Naive thymus-derived CD8-positive, alpha-beta T cell (primary cell): ENCODE measurements at regions not wholly inside any gene's neighbourhood (a gene's known extent, or its start where the extent isn't known, plus 50 kb on each side); places are given as distances from the start of the nearest gene placed in this dataset.
A peak's percentile ranks its signal among the peaks of the same experiment; 100 is the strongest.
"Not testable (repeated sequence)": the region's sequence is repeated elsewhere in the genome, so short reads cannot be mapped to it uniquely, and the experiment has no call there.

Experiments
- ATAC-seq, 2 donors: fragments of 150-1000 bp; cut with Tn5 transposase in 1 of 2; sonication (Bioruptor Pico), chemical (Tn5 transposase) in 1 of 2; 1 replicate in 1 of 2; 2 replicates in 1 of 2; pipeline ENCODE4 v1.10.0; 2021; ENCODE audit warnings: mild to moderate bottlenecking in 2 of 2, moderate library complexity in 2 of 2
- POLR2A ChIA-PET: fragments of 350-600 bp; sonication (Branson Sonifier 250); formaldehyde crosslinking; loops from one replicate; lab custom pipeline; 2021; ENCODE audit warnings: antibody characterized with exemption; lab: Charles Lee
- DNase-seq, 10 donors: peaks; one replicate each; pipeline versions ENCODE4 v3.0.0 to v3.0.0-alpha.2; 2020 to 2022
- H3K27ac Mint-ChIP-seq, 10 donors: one replicate each; pipeline ENCODE4 v1.8.0; 2020 to 2022; ENCODE audit warnings: mild to moderate bottlenecking in 10 of 10, mixed read lengths in 10 of 10, moderate library complexity in 4 of 10, inconsistent platforms in 1 of 10
- H3K27me3 Mint-ChIP-seq, 5 donors: one replicate each; pipeline ENCODE4 v1.8.0; 2021 to 2022; ENCODE audit warnings: mixed read lengths in 5 of 5
- H3K36me3 Mint-ChIP-seq, 3 donors: one replicate each; pipeline ENCODE4 v1.8.0; 2020 to 2022; ENCODE audit warnings: mixed read lengths in 3 of 3, mild to moderate bottlenecking in 2 of 3, inconsistent platforms in 1 of 3
- H3K4me1 Mint-ChIP-seq, 4 donors: one replicate each; pipeline ENCODE4 v1.8.0; 2021 to 2022; ENCODE audit warnings: mixed read lengths in 4 of 4
- H3K4me3 Mint-ChIP-seq, 10 donors: one replicate each; pipeline ENCODE4 v1.8.0; 2020 to 2022; ENCODE audit warnings: mild to moderate bottlenecking in 10 of 10, mixed read lengths in 10 of 10, moderate library complexity in 6 of 10, inconsistent platforms in 1 of 10
- H3K9me3 Mint-ChIP-seq, 9 donors: one replicate each; pipeline ENCODE4 v1.8.0; 2020 to 2022; ENCODE audit warnings: mixed read lengths in 9 of 9, mild to moderate bottlenecking in 3 of 9, inconsistent platforms in 1 of 9, moderate library complexity in 1 of 9

DNA sequence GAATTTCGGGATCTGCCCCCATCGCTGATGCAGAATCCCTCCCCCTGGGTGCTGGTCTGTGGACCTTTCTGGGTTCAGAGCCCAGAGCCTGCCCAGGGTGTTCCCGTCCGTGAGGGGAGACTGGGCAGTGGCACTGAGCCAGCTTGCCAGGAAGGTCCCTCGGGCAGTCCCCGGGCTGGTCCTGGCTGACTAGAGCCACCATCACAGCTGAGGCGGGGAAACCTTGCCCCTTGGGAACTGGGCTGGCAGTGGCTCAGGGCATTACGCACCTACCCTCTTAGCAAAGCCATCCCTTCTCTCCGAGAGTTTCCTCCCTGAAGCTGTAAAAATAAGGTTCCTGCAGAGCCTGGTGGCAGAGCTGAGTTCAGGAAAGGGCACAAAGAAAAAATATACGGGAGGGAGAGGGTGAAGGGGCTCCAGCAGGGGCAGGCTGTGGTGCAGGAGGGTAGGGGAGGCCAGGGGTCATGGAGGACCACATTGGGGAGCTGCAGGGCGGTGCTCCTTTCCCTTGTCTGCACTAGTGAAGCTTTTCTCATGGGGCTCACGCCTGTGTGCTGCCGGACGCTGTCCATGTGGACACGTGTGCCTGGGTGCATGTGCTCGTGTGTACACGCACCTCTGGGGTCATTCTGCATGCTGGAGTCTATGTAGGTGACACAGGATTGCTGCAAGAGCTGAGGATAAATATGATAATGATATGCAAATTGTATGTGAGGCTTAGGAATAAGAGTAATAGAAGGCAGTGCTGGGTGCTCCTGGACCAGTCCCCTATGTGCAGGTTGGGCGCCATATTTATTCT lies 118.9 kb downstream of the LHX2 start:
- H3K9me3 Mint-ChIP-seq: peaks cover 0 to 1% (median 0%) of the 10 kb centered on the region in 9 donors
- no peak overlapping the region for H3K4me3 Mint-ChIP-seq
- no peak overlapping the region for H3K27ac Mint-ChIP-seq
- ATAC-seq (no peak), DNase-seq (no peak)
- H3K27me3 Mint-ChIP-seq: peaks cover 1 to 14% (median 6%) of the 10 kb centered on the region in 5 donors
- POLR2A ChIA-PET: no interaction called here
- H3K36me3 Mint-ChIP-seq: no peaks in the 10 kb centered on the region
- H3K4me1 Mint-ChIP-seq: peaks cover 0 to 2% (median under 1%) of the 10 kb centered on the region in 4 donors

DNA sequence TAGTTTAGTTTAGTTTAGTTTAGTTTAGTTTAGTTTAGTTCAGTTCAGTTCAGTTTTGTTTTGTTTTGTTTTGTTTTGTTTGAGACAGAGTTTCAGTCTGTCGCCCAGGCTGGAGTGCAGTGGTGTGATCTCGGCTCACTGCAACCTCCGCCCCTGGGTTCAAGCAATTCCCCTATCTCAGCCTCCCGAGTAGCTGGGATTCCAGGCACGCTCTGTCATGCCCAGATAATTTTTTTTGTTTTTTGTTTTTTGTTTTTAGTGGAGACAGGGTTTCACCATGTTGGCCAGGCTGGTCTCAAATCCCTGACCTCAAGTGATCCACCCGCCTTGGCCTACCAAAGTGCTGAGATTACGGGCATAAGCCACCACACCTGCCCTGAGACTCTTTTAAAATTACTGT lies 120.0 kb downstream of the LHX2 start:
- not testable (repeated sequence) for DNase-seq, H3K4me3 Mint-ChIP-seq, H3K4me1 Mint-ChIP-seq, H3K36me3 Mint-ChIP-seq, H3K9me3 Mint-ChIP-seq, ATAC-seq, H3K27ac Mint-ChIP-seq
- POLR2A ChIA-PET: interaction anchor here (0.6 kb wide), 1 partner anchor 68 kb away, joined by 4 read pairs; no protein-coding TSS in a partner anchor
- peaks cover 2 to 19% (median 6%) of the 10 kb centered on the region in 5 donors for H3K27me3 Mint-ChIP-seq

GRCh38 chr9:124132671-124133147 lies 121.1 kb downstream of the LHX2 start:
- H3K36me3 Mint-ChIP-seq: no peaks in the 10 kb centered on the region
- no peak overlapping the region for H3K4me3 Mint-ChIP-seq
- H3K27me3 Mint-ChIP-seq: peaks cover 2 to 19% (median 6%) of the 10 kb centered on the region in 5 donors
- H3K4me1 Mint-ChIP-seq: peaks cover 0 to 2% (median 0%) of the 10 kb centered on the region in 4 donors
- no peak for DNase-seq
- peaks cover 0 to 1% (median 0%) of the 10 kb centered on the region in 9 donors for H3K9me3 Mint-ChIP-seq
- H3K27ac Mint-ChIP-seq: no peak overlapping the region
- POLR2A ChIA-PET: no interaction called here
- ATAC-seq: no peak

DNA sequence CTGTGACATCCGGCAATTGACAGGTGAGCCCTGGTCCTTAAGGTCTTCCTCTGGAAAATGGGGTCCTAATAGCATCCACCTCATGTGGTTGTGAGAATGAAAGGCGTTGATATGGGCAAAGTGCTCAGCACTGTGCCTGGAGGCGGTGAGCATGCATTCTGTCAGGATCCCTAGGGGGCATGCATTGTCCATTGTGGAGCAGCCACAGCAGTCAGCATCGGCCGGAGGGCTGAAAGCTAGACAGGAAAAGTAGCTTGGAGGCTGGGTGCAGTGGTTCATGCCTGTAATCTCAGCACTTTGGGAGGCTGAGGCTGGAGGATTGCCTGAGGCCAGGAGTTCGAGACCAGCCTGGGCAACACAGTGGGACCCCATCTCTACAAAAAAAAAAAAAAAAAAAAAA lies 122.2 kb downstream of the LHX2 start:
- peaks cover 0 to 2% (median 0%) of the 10 kb centered on the region in 4 donors for H3K4me1 Mint-ChIP-seq
- H3K27me3 Mint-ChIP-seq: peaks cover 2 to 19% (median 6%) of the 10 kb centered on the region in 5 donors
- H3K4me3 Mint-ChIP-seq: no peak overlapping the region
- ATAC-seq (no peak), DNase-seq (no peak)
- POLR2A ChIA-PET: no interaction called here
- no peaks in the 10 kb centered on the region for H3K36me3 Mint-ChIP-seq
- no peak overlapping the region for H3K27ac Mint-ChIP-seq
- H3K9me3 Mint-ChIP-seq: peaks cover 0 to 1% (median 0%) of the 10 kb centered on the region in 9 donors

- Mint-ChIP-seq H3K36me3 (no peaks in the 10 kb centered on the region), H3K9me3 (peaks cover 0 to 1% (median 0%) of the 10 kb centered on the region in 9 donors), H3K27ac (no peak overlapping the region), H3K27me3 (peaks cover 2 to 19% (median 6%) of the 10 kb centered on the region in 5 donors), H3K4me1 (peaks cover 0 to 2% (median 0%) of the 10 kb centered on the region in 4 donors), H3K4me3 (no peak overlapping the region)
- DNase-seq (no peak), ATAC-seq (no peak)
- POLR2A ChIA-PET: no interaction called here
Observed at GRCh38 chr9:124134526-124134925, 123.0 kb downstream of the LHX2 start.

- Mint-ChIP-seq H3K9me3 (peaks cover 0 to 1% (median 0%) of the 10 kb centered on the region in 9 donors), H3K4me1 (peaks cover 0 to 2% (median 0%) of the 10 kb centered on the region in 4 donors), H3K27me3 (peaks cover 2 to 19% (median 6%) of the 10 kb centered on the region in 5 donors), H3K4me3 (no peak overlapping the region), H3K36me3 (no peaks in the 10 kb centered on the region), H3K27ac (no peak overlapping the region)
- POLR2A ChIA-PET: no interaction called here
- DNase-seq (no peak), ATAC-seq (no peak)
Observed at GRCh38 chr9:124135813-124136365, 121.9 kb upstream of the NEK6 start.

DNA sequence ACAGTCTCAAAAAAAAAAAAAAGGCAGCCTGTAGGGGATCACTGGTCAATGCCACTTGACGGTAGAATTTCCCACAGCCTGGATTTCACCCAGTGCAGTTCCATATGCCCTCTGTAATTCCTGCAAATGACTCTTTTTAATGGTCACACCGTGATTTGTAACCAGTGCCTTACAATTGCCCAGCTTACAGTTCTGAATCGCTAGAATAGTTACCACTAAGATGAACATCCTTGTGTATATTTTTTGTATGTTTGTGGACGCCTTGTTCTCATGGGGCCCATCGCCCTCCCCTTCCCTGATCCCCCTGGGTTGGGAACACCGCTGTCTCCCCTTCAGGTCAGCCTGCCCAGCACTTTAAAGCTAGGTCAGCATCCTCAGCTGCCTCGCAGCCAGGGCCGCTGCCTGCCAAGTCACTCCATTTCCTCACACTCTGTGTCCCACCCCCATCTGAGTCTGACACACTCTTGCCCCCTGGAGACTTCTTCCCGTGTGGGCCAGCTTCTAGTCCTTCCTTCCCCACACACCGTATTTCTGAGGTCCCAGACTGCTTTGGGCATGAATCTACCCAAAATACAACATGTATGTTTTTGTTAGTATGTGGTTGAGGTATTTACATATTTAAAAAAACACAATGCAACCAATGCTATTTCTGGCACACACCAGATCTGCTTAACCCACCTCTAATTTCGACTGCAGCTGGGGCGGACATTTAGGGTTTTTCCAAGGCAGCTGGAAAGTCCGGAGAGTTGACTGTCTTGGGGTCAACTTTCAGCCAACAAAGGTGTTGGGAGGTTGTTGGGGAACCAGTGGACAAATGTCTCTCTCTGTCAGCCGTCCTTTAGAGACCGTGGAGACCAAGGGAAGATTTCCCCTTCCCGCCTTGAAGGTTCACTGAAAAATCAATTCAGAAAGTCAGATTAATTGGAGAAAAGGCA lies 120.5 kb upstream of the NEK6 start:
- POLR2A ChIA-PET: no interaction called here
- Mint-ChIP-seq H3K27me3 (peaks cover 2 to 18% (median 6%) of the 10 kb centered on the region in 5 donors), H3K4me1 (peaks cover 0 to 2% (median 0%) of the 10 kb centered on the region in 4 donors), H3K9me3 (peaks cover 0 to 1% (median 0%) of the 10 kb centered on the region in 9 donors), H3K27ac (peak overlapping the region in 1 of 10 donors; percentile 20), H3K36me3 (no peaks in the 10 kb centered on the region), H3K4me3 (no peak overlapping the region)
- ATAC-seq (no peak), DNase-seq (no peak)

DNA sequence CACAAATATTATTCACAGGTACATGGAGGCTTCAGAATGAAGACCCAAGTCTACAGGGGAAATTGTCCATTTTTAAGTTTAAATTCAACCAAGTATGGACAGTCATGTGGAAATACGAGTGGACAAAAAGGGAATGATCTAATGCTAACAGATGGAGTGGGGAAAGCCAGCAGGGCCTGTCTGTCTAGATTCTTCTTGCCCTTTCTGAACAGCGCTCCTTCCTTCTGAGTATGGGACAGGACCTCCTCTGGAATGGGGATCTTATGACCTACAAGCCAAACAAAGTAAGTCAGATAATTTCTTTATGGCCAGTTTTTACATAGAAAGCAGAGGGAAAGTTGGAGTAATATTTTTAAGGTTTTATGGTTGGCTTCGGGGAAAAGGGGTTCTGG lies 119.8 kb upstream of the NEK6 start:
- peaks cover 0 to 1% (median 0%) of the 10 kb centered on the region in 9 donors for H3K9me3 Mint-ChIP-seq
- H3K36me3 Mint-ChIP-seq: no peaks in the 10 kb centered on the region
- DNase-seq: no peak
- no peak overlapping the region for H3K27ac Mint-ChIP-seq
- H3K4me1 Mint-ChIP-seq: peaks cover 0 to 2% (median 0%) of the 10 kb centered on the region in 4 donors
- no peak overlapping the region for H3K4me3 Mint-ChIP-seq
- H3K27me3 Mint-ChIP-seq: peaks cover 2 to 13% (median 4%) of the 10 kb centered on the region in 5 donors
- POLR2A ChIA-PET: no interaction called here
- ATAC-seq: no peak

GRCh38 chr9:124139001-124139400 lies 118.7 kb upstream of the NEK6 start:
- POLR2A ChIA-PET: no interaction called here
- Mint-ChIP-seq H3K4me1 (peaks cover 0 to 2% (median 0%) of the 10 kb centered on the region in 4 donors), H3K9me3 (peaks cover 0 to 1% (median 0%) of the 10 kb centered on the region in 9 donors), H3K4me3 (no peak overlapping the region), H3K27me3 (peaks cover 0 to 13% (median 4%) of the 10 kb centered on the region in 5 donors), H3K36me3 (no peaks in the 10 kb centered on the region), H3K27ac (no peak overlapping the region)
- ATAC-seq (no peak), DNase-seq (no peak)

GRCh38 chr9:124140941-124141568 lies 116.7 kb upstream of the NEK6 start:
- ATAC-seq: no peak
- Mint-ChIP-seq H3K36me3 (no peaks in the 10 kb centered on the region), H3K4me1 (peaks cover 0 to 2% (median 0%) of the 10 kb centered on the region in 4 donors), H3K27me3 (peaks cover 0 to 6% (median under 1%) of the 10 kb centered on the region in 5 donors), H3K9me3 (no peaks in the 10 kb centered on the region), H3K27ac (no peak overlapping the region), H3K4me3 (no peak overlapping the region)
- DNase-seq: no peak
- POLR2A ChIA-PET: no interaction called here

DNA sequence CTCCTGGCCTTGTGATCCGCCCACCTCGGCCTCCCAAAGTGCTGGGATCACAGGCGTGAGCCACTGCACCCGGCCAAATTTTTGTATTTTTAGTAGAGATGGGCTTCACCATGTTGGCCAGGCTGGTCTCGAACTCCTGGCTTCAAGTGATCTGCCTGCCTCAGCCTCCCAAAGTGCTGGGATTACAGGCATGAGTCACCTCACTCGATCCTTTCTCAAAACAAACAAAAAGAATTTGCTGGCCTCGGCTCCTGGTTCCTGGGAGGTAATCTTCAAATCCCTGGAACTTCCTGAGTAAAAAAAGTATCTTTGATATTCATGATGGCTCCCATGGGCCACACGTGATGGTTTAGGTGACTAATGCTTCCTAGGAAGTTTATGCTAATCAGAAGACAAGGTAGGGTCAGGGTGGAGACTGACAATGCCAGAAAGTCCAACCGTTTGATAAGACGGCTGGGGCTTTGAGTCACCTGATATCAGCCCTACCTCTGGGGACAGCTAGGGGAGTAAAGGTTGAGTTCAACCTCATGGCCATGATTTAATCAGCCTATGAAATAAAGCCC lies 113.1 kb upstream of the NEK6 start:
- H3K9me3 Mint-ChIP-seq, H3K27ac Mint-ChIP-seq, H3K4me3 Mint-ChIP-seq, DNase-seq, H3K4me1 Mint-ChIP-seq, ATAC-seq, H3K36me3 Mint-ChIP-seq, POLR2A ChIA-PET: not testable (repeated sequence)
- H3K27me3 Mint-ChIP-seq: peaks cover 2 to 13% (median 6%) of the 10 kb centered on the region in 5 donors
